ENCODE measurements at regions not wholly inside any gene's neighbourhood (a gene's known extent, or its start where the extent isn't known, plus 50 kb on each side); places are given as distances from the start of the nearest gene placed in this dataset.

DNA sequence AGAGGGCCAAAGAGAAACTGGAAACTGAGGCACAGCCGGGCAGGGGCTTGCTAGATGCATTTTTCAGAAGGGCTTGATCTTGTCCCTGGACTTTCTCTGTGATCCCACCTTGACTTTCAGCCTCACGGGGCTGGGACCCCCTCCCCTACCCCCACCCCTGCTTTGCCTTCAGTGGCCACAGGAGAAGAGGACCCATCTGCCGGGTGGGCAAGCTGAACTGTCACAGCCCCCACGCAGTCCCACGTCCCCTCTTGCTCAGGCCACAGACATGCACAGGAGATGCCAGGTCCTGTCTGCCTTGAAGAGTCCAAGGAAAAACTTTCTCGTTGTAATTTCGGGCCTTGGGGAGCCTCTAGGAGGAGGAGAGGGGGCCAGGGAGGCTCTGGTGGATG is 158.9 kb downstream of the KIF26A start:
- no peak overlapping the region for H3K4me3 ChIP-seq (ENCODE audit: low read depth, low read length)
- TF ChIP-seq, protein P1, sequence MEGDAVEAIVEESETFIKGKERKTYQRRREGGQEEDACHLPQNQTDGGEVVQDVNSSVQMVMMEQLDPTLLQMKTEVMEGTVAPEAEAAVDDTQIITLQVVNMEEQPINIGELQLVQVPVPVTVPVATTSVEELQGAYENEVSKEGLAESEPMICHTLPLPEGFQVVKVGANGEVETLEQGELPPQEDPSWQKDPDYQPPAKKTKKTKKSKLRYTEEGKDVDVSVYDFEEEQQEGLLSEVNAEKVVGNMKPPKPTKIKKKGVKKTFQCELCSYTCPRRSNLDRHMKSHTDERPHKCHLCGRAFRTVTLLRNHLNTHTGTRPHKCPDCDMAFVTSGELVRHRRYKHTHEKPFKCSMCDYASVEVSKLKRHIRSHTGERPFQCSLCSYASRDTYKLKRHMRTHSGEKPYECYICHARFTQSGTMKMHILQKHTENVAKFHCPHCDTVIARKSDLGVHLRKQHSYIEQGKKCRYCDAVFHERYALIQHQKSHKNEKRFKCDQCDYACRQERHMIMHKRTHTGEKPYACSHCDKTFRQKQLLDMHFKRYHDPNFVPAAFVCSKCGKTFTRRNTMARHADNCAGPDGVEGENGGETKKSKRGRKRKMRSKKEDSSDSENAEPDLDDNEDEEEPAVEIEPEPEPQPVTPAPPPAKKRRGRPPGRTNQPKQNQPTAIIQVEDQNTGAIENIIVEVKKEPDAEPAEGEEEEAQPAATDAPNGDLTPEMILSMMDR (conservative IDR thresholded peaks at IDR 0.05; ENCODE audit: low read depth, low read length), result no peak
- DNase-seq (ENCODE audit: low read depth), result no peak

DNA sequence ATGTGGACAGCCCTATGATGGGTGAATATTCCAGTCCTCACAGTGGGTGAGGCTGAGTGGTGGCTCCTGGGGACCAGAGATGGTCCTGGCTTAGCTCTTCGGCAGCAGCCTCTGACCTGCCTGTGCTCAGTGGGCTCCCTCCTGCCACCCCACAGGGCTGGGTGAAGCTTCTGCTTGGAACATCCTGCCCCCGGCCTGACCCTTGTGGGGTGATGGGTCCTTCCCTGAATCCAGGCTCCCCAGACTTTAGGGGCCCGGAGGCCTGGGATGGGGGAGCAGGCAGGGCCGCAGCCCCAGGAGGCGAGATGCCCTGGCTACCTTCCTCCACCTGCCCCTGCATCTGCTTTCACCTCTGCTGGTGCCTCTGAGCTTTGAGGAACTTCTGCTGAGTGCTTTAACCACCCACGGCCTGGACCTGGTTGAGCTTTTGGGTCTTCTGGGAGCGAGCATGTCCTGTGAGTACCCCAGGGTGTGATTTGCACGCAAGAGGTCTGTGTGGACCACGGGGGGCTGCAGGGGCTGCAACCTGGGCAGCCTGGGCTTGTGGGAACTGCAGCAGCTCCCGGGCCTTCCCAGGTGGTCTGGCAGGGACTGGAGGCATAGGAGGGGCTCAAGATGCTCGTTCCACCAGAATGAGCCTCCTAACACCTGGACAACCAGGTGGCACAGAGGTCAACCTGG is 159.5 kb downstream of the KIF26A start:
- TF ChIP-seq, protein P1 (conservative IDR thresholded peaks at IDR 0.05; ENCODE audit: low read depth, low read length), result no peak
- no peak for DNase-seq (ENCODE audit: low read depth)
- H3K4me3 ChIP-seq (ENCODE audit: low read depth, low read length), result no peak overlapping the region

DNA sequence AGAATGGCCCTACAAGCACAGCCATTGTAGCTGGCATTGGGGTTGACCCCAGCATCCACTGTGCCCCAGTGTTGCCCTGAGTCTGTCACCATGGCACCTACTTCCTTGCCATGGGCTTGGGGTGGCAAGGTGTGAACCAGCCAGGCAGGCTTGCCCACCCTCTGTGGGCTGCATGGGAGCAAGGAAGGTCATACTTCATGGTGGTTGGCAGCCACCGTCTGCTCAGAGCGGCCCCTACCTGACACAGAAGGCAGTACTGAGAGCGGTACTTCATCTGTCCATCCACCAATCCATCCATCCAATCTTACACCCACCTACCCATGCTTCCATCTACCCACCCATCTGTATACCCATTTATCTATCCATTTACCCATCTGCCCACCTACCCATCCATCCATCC is 160.1 kb downstream of the KIF26A start:
- TF ChIP-seq, protein P1 (conservative IDR thresholded peaks at IDR 0.05; ENCODE audit: low read depth, low read length), result no peak
- DNase-seq (ENCODE audit: low read depth), result no peak
- H3K4me3 ChIP-seq (ENCODE audit: low read depth, low read length), result no peak overlapping the region

DNA sequence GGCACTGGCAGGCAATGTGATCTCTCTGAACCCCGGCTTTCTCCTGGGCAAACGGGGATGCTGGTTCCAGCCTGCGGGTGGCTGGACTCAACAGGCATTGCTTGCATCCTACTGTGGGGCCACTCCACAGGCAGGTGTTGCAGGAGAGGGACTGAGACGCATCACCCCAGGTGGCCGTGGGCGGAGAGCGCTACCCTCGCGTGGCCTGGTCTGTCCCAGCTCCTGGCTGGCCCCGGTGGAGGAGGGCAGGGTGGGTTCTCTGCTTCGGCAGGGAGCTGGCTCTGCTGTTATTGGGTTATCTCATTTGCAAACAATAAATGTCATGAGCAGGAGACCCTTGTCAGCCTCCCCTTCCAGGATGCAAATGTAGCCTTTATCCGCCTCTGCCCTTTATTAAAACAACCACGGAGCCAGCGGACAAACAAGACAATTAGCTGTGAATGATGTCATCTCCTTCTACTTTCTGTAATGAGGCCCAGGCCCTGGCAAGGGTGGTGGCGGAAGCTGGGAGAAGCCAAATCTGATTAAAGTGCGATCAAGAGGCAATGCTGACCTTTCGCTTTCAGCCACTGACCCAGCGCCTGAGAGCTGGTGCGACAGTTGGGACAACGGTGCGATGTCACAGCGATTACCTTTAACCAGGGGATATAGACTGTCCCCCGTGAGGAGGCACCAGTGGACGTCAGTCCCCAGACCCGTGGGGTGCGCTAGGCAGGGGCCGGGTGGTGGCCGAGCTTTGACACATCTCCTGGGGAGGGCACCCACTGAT is 161.8 kb downstream of the KIF26A start:
- TF ChIP-seq, protein P1 (conservative IDR thresholded peaks at IDR 0.05; ENCODE audit: low read depth, low read length), result no peak
- H3K4me3 ChIP-seq (ENCODE audit: low read depth, low read length), result no peak overlapping the region
- DNase-seq (ENCODE audit: low read depth), result no peak

DNA sequence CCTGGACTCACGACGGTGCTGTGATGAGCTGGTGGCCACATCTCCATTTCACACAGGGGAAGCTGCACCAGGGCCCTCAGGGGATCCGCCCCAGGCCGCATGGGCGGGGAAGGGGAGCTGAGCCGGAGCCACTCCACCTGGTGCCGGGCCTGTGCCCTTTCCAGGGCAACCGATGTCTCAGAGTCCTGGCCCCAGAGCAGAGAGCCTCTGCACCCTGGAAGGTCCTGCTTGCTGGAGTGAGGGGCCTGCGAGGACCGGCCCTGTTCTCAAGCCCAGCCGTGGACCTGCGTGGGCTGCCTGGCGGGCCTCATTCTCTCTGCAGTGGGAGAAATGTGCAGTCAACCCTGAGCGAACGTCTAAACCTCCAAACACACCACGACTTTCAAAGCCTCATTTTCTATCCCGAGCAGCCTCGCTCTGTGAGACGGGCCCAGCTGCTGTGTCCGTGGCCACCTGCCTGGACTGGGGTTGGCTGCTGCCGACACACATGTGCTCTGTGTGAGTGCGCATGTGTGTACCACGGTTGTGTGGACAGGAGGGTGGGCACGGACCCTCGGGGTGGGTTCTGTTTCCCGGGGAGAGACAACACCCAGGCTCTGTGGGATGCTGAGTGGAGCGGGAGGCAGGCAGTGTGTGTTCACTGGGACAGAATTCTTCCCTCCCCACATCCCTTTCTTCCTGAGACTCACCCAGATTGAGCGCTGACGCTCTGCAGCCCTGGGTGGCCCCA is 163.5 kb downstream of the KIF26A start:
- no peak overlapping the region for H3K4me3 ChIP-seq (ENCODE audit: low read depth, low read length)
- no peak for DNase-seq (ENCODE audit: low read depth)
- TF ChIP-seq, protein P1 (conservative IDR thresholded peaks at IDR 0.05; ENCODE audit: low read depth, low read length), result no peak

DNA sequence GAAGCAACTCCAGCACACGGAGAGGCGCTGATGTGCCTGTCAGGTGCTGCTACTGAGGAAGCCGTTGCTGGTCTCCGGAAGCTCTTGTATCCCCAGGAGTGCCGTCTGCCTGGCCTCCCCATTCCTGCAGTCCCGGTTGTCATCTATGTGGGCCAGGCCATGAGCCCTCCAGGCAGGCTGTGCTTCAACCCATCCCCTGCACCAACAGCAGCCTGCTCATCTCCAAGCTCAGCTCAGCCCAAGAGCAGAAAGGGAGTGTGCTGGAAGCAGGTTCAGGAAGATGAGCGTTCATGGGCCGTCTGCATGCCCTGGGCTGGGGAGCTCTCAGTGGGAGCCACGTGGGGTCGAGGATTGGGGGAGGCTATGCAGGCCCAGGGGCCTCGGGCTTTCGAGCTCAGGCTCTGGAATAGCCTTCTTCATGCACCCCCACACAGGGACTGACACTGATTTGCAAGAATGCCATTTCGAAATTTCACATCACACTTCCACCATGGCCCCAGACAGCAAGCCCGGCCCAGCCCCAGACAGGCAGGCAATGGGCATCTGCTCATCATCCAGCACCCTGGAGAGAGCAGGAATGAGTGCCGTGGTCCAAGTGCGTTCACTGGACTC is 164.5 kb downstream of the KIF26A start:
- no peak overlapping the region for H3K4me3 ChIP-seq (ENCODE audit: low read depth, low read length)
- no peak for DNase-seq (ENCODE audit: low read depth)
- TF ChIP-seq, protein P1 (conservative IDR thresholded peaks at IDR 0.05; ENCODE audit: low read depth, low read length), result no peak

Data from epithelial cell of proximal tubule (primary cell).